OCI-LY3 (cell line): ENCODE measurements at regions not wholly inside any gene's neighbourhood (a gene's known extent, or its start where the extent isn't known, plus 50 kb on each side); places are given as distances from the start of the nearest gene placed in this dataset.
"Not testable (repeated sequence)": the region's sequence is repeated elsewhere in the genome, so short reads cannot be mapped to it uniquely, and the experiment has no call there.

Experiments used
- H2AFZ ChIP-seq: fragments of 200-600, 300-600 bp; shearing (Covaris generic); 2 replicates; pipeline ENCODE4 v1.6.0; 2014; ENCODE audit warnings: antibody characterized with exemption, low read depth, low read length
- H3K27ac ChIP-seq: fragments of 200-600, 300-600 bp; sonication (generic); 2 replicates; pipeline ENCODE4 v1.5.1; 2014; ENCODE audit warnings: mild to moderate bottlenecking, low read length, moderate library complexity, mixed read lengths
- H3K27me3 ChIP-seq: fragments of 200-600, 300-600 bp; sonication (generic); 2 replicates; pipeline ENCODE4 v1.6.1; 2014; ENCODE audit warnings: low read depth, low read length, mixed read lengths
- H3K36me3 ChIP-seq: fragments of 200-600, 300-600 bp; sonication (generic); replicated peaks from 2 replicates; pipeline ENCODE3; 2014; ENCODE audit warnings: low read depth, low read length, mixed read lengths
- H3K4me1 ChIP-seq: fragments of 300-600, 200-600 bp; sonication (generic); 2 replicates; pipeline ENCODE4 v1.6.1; 2014; ENCODE audit warnings: low read length, mixed read lengths
- H3K4me2 ChIP-seq: fragments of 200-600, 300-600 bp; sonication (generic); 2 replicates; pipeline ENCODE4 v1.6.1; 2014; ENCODE audit warnings: low read length, mixed read lengths
- H3K4me3 ChIP-seq: fragments of 300-600, 200-600 bp; sonication (generic); 2 replicates; pipeline ENCODE4 v1.5.1; 2014; ENCODE audit warnings: antibody characterized with exemption, mild to moderate bottlenecking, low read length, moderate library complexity
- H3K79me2 ChIP-seq: fragments of 300-600, 200-600 bp; shearing (Covaris generic); 2 replicates; pipeline ENCODE4 v1.6.1; 2014; ENCODE audit warnings: mild to moderate bottlenecking, low read length, mixed read lengths
- H3K9ac ChIP-seq: fragments of 300-600, 200-600 bp; shearing (Covaris generic); 2 replicates; pipeline ENCODE4 v1.6.0; 2014; ENCODE audit warnings: mild to moderate bottlenecking, low read length, moderate library complexity
- H3K9me3 ChIP-seq: fragments of 200-600, 300-600 bp; shearing (Covaris generic); 2 replicates; pipeline ENCODE4 v1.6.1; 2014; ENCODE audit warnings: low read length, mixed read lengths; ENCODE audit not compliant: insufficient read depth
- H4K20me1 ChIP-seq: fragments of 200-600, 300-600 bp; sonication (generic); 2 replicates; pipeline ENCODE4 v1.6.1; 2016; ENCODE audit warnings: low read length, mixed read lengths; ENCODE audit not compliant: insufficient read depth
- EZH2phosphoT487 ChIP-seq: fragments of 200-600 bp; shearing (Covaris generic); IDR thresholded peaks from 2 replicates; pipeline ENCODE4 v1.6.1; 2018; ENCODE audit warnings: antibody characterized with exemption, mixed run types, low read depth
- TF ChIP-seq, protein P1 (sequence below): fragments of 200-600, 300-600 bp; sonication (generic); IDR thresholded peaks from 2 replicates; pipeline ENCODE4 v1.5.1; 2014; ENCODE audit warnings: antibody characterized with exemption, low read length, low read depth

DNA sequence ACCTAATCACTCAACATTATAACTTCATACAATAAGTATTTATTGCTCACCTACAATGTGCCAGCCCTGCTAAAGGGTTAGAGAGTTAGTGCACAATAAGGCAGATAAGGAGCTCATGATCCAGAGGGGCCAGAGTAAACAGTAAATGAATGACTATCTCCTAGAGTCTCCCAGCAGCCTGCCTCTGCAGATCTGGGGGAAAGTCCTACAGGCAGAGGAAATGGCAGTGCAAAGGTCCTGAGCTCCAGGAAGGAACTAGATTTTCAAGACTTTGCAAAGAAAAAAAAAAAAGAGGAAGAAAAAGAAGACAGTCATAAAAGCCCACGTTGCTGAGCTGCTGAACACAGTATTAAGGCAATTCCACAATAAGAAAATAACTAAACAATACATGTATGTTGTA lies 160.1 kb downstream of the SIM1 start:
- Histone ChIP-seq H3K9ac (no peak overlapping the region), H2AFZ (no peak overlapping the region), H3K4me3 (no peak overlapping the region), H3K4me1 (no peaks in the 10 kb centered on the region), H4K20me1 (no peaks in the 10 kb centered on the region), H3K79me2 (no peaks in the 10 kb centered on the region), H3K27me3 (no peaks in the 10 kb centered on the region), H3K27ac (no peak overlapping the region), H3K36me3 (no peaks in the 10 kb centered on the region), H3K4me2 (no peak overlapping the region), H3K9me3 (no peaks in the 10 kb centered on the region)
- no peak for TF ChIP-seq EZH2phosphoT487
- TF ChIP-seq, protein P1, sequence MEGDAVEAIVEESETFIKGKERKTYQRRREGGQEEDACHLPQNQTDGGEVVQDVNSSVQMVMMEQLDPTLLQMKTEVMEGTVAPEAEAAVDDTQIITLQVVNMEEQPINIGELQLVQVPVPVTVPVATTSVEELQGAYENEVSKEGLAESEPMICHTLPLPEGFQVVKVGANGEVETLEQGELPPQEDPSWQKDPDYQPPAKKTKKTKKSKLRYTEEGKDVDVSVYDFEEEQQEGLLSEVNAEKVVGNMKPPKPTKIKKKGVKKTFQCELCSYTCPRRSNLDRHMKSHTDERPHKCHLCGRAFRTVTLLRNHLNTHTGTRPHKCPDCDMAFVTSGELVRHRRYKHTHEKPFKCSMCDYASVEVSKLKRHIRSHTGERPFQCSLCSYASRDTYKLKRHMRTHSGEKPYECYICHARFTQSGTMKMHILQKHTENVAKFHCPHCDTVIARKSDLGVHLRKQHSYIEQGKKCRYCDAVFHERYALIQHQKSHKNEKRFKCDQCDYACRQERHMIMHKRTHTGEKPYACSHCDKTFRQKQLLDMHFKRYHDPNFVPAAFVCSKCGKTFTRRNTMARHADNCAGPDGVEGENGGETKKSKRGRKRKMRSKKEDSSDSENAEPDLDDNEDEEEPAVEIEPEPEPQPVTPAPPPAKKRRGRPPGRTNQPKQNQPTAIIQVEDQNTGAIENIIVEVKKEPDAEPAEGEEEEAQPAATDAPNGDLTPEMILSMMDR = no peak

GRCh38 chr6:100301731-100302130 lies 163.0 kb downstream of the SIM1 start:
- Histone ChIP-seq H4K20me1 (no peaks in the 10 kb centered on the region), H3K27me3 (no peaks in the 10 kb centered on the region), H3K4me3 (no peak overlapping the region), H3K27ac (no peak overlapping the region), H3K4me2 (no peak overlapping the region), H3K36me3 (no peaks in the 10 kb centered on the region), H3K79me2 (no peaks in the 10 kb centered on the region), H2AFZ (no peak overlapping the region), H3K9me3 (no peaks in the 10 kb centered on the region), H3K4me1 (no peaks in the 10 kb centered on the region), H3K9ac (no peak overlapping the region)
- no peak for TF ChIP-seq EZH2phosphoT487
- TF ChIP-seq, protein P1 = no peak

GRCh38 chr6:100300221-100300736 lies 164.4 kb downstream of the SIM1 start:
- no peaks in the 10 kb centered on the region for H4K20me1 ChIP-seq
- no peak overlapping the region for H3K4me2 ChIP-seq
- no peak overlapping the region for H3K27ac ChIP-seq
- H3K4me1 ChIP-seq = no peaks in the 10 kb centered on the region
- H3K27me3 ChIP-seq = no peaks in the 10 kb centered on the region
- no peaks in the 10 kb centered on the region for H3K79me2 ChIP-seq
- no peak for TF ChIP-seq EZH2phosphoT487
- TF ChIP-seq, protein P1 = no peak
- no peaks in the 10 kb centered on the region for H3K36me3 ChIP-seq
- H2AFZ ChIP-seq = no peak overlapping the region
- H3K4me3 ChIP-seq = no peak overlapping the region
- no peaks in the 10 kb centered on the region for H3K9me3 ChIP-seq
- H3K9ac ChIP-seq = no peak overlapping the region

- no peak overlapping the region for H3K9ac ChIP-seq
These were observed 167.7 kb downstream of the SIM1 start for GRCh38 chr6:100296810-100297544.

DNA sequence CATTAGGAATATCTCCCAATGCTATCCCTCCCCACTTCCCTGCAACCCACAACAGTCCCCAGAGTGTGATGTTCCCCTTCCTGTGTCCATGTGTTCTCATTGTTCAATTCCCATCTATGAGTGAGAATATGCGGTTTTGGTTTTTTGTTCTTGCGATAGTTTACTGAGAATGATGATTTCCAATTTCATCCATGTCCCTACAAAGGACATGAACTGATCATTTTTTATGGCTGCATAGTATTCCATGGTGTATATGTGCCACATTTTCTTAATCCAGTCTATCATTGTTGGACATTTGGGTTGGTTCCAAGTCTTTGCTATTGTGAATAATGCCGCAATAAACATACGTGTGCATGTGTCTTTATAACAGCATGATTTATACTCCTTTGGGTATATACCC lies 169.5 kb downstream of the SIM1 start:
- not testable (repeated sequence) for H3K4me3 ChIP-seq, H3K27ac ChIP-seq, H4K20me1 ChIP-seq, H3K4me2 ChIP-seq, H2AFZ ChIP-seq, H3K4me1 ChIP-seq, H3K27me3 ChIP-seq, H3K36me3 ChIP-seq, H3K9me3 ChIP-seq, H3K9ac ChIP-seq, H3K79me2 ChIP-seq

More at GRCh38 chr6:100296810-100297544, 167.7 kb downstream of the SIM1 start:
- no peaks in the 10 kb centered on the region for H3K27me3 ChIP-seq
- H3K4me3 ChIP-seq = no peak overlapping the region
- H2AFZ ChIP-seq = no peak overlapping the region
- H3K4me1 ChIP-seq = no peaks in the 10 kb centered on the region
- H3K36me3 ChIP-seq = no peaks in the 10 kb centered on the region
- no peak overlapping the region for H3K4me2 ChIP-seq
- H3K79me2 ChIP-seq = no peaks in the 10 kb centered on the region
- TF ChIP-seq, protein P1 = no peak
- TF ChIP-seq EZH2phosphoT487 = no peak
- H3K9me3 ChIP-seq = no peaks in the 10 kb centered on the region
- no peaks in the 10 kb centered on the region for H4K20me1 ChIP-seq
- no peak overlapping the region for H3K27ac ChIP-seq
